B cell (primary cell): ENCODE measurements at regions not wholly inside any gene's neighbourhood (a gene's known extent, or its start where the extent isn't known, plus 50 kb on each side); places are given as distances from the start of the nearest gene placed in this dataset.
A peak's percentile ranks its signal among the peaks of the same experiment; 100 is the strongest.

Source experiments
- ATAC-seq: fragments of 200-7000 bp; cut with Tn5 transposase; one replicate; pipeline ENCODE4 v1.10.0; 2021; ENCODE audit warnings: low read depth, mild to moderate bottlenecking, moderate number of reproducible peaks, moderate library complexity
- CTCF ChIA-PET: fragments of 350-600 bp; sonication (Branson Sonifier 250); formaldehyde crosslinking; loops from one replicate; lab custom pipeline; 2021; ENCODE audit warnings: antibody characterized with exemption, inconsistent platforms; lab: Charles Lee
- POLR2A ChIA-PET: fragments of 350-600 bp; sonication (Branson Sonifier 250); formaldehyde crosslinking; loops from one replicate; lab custom pipeline; 2021; ENCODE audit warnings: antibody characterized with exemption; lab: Charles Lee
- DNase-seq: peaks from one replicate; pipeline ENCODE4 v3.0.0; 2013
- H2AFZ ChIP-seq: 2 replicates; pipeline ENCODE4 v1.6.1; 2012; ENCODE audit warnings: mild to moderate bottlenecking, low read depth, low read length; ENCODE audit not compliant: insufficient read depth, poor library complexity, severe bottlenecking
- H3K27ac ChIP-seq, 2 donors: 1 replicate in 1 of 2; 2 replicates in 1 of 2; pipeline ENCODE4 v1.5.1; 2012 to 2013; ENCODE audit warnings: low read length in 2 of 2, mild to moderate bottlenecking in 2 of 2, moderate library complexity in 1 of 2
- H3K27me3 ChIP-seq, 4 experiments: fragments of 200-600 bp in 1 of 4; sonication (generic) in 1 of 4; replicated peaks in 1 of 4; 1 replicate in 2 of 4; 2 replicates in 2 of 4; pipeline versions ENCODE4 v1.6.1 to v1.7.0; 2013 to 2016; ENCODE audit warnings: low read length in 3 of 4, mild to moderate bottlenecking in 2 of 4, mixed read lengths in 1 of 4, moderate library complexity in 1 of 4; ENCODE audit not compliant: insufficient read depth in 4 of 4, control insufficient read depth in 3 of 4; ENCODE audit errors: control extremely low read depth in 1 of 4
- H3K36me3 ChIP-seq, 2 experiments: replicated peaks in 1 of 2; 1 replicate in 1 of 2; 2 replicates in 1 of 2; pipeline versions ENCODE4 v1.6.1 to v1.7.1; 2013; ENCODE audit warnings: low read length in 1 of 2; ENCODE audit not compliant: insufficient read depth in 2 of 2, control insufficient read depth in 1 of 2; ENCODE audit errors: control extremely low read depth in 1 of 2, extremely low read depth in 1 of 2
- H3K4me1 ChIP-seq, 2 donors: fragments of 200-600 bp in 1 of 2; sonication (generic) in 1 of 2; 1 replicate in 1 of 2; 2 replicates in 1 of 2; pipeline versions ENCODE4 v1.5.1 to v1.6.1; 2013 to 2017; ENCODE audit warnings: low read length in 2 of 2; ENCODE audit not compliant: control insufficient read depth in 2 of 2, insufficient read depth in 2 of 2
- H3K4me2 ChIP-seq: replicated peaks from 2 replicates; pipeline ENCODE3; 2012; ENCODE audit warnings: mild to moderate bottlenecking, low read depth, low read length; ENCODE audit not compliant: poor library complexity, severe bottlenecking
- H3K4me3 ChIP-seq, 5 experiments: fragments of 200-600 bp in 1 of 5; sonication (generic) in 1 of 5; 1 replicate in 3 of 5; 2 replicates in 2 of 5; pipeline versions ENCODE4 v1.5.1 to v1.7.0; 2011 to 2016; ENCODE audit warnings: low read length in 4 of 5, mild to moderate bottlenecking in 4 of 5, low read depth in 2 of 5, control low read depth in 1 of 5, moderate library complexity in 1 of 5; ENCODE audit not compliant: insufficient read depth in 1 of 5; ENCODE audit errors: control extremely low read depth in 1 of 5, extremely low read depth in 1 of 5
- H3K79me2 ChIP-seq: fragments of 200-600 bp; sonication (generic); one replicate; pipeline ENCODE4 v1.6.0; 2016; ENCODE audit warnings: low read length; ENCODE audit not compliant: control insufficient read depth, insufficient read depth
- H3K9ac ChIP-seq: fragments of 200-600 bp; sonication (generic); 2 replicates; pipeline ENCODE4 v1.6.1; 2017; ENCODE audit warnings: mild to moderate bottlenecking, low read length, moderate library complexity
- H3K9me3 ChIP-seq, 3 donors: one replicate each; pipeline versions ENCODE4 v1.6.1 to v1.7.1; 2013; ENCODE audit warnings: low read length in 2 of 3; ENCODE audit not compliant: control insufficient read depth in 2 of 3, insufficient read depth in 1 of 3; ENCODE audit errors: control extremely low read depth in 1 of 3
- H4K20me1 ChIP-seq: 2 replicates; pipeline ENCODE4 v1.6.0; 2012; ENCODE audit warnings: mild to moderate bottlenecking, low read length; ENCODE audit not compliant: insufficient read depth, control insufficient read depth, poor library complexity, severe bottlenecking
- H3K27ac Mint-ChIP-seq: one replicate; pipeline ENCODE4 v1.8.0; 2021; ENCODE audit warnings: mixed read lengths
- H3K27me3 Mint-ChIP-seq: one replicate; pipeline ENCODE4 v1.8.0; 2021; ENCODE audit warnings: mixed read lengths
- H3K4me1 Mint-ChIP-seq: one replicate; pipeline ENCODE4 v1.8.0; 2021; ENCODE audit warnings: mixed read lengths
- H3K4me3 Mint-ChIP-seq: one replicate; pipeline ENCODE4 v1.8.0; 2021; ENCODE audit warnings: mixed read lengths
- H3K9me3 Mint-ChIP-seq: one replicate; pipeline ENCODE4 v1.8.0; 2022; ENCODE audit warnings: mixed read lengths; ENCODE audit not compliant: insufficient read depth
- CTCF ChIP-seq: fragments of 200-600 bp; IDR thresholded peaks from one replicate; pipeline ENCODE4 v1.8.0; 2022; ENCODE audit warnings: antibody characterized with exemption, mild to moderate bottlenecking
- EZH2 ChIP-seq: IDR thresholded peaks from 2 replicates; pipeline ENCODE4 v1.6.1; 2012; ENCODE audit warnings: borderline replicate concordance, low read depth, mild to moderate bottlenecking, moderate library complexity, low read length; ENCODE audit not compliant: insufficient read depth, poor library complexity, severe bottlenecking
- WGBS: methylation state at CpG from one replicate; pipeline ENCODE4 v1.1.5; 2013; ENCODE audit warnings: missing lambda C conversion rate; ENCODE audit not compliant: insufficient coverage; 5-methylcytosine and 5-hydroxymethylcytosine counted together
- intact Hi-C: fragments of 100-400 bp; cut with micrococcal nuclease; formaldehyde crosslinking; loops from one replicate; pipeline ENCODE4 v1.10.0; 2022

- POLR2A ChIA-PET = no interaction called here
- Mint-ChIP-seq H3K27ac (no peak overlapping the region), H3K9me3 (no peaks in the 10 kb centered on the region), H3K4me3 (no peak overlapping the region), H3K27me3 (no peaks in the 10 kb centered on the region), H3K4me1 (peaks cover 10% of the 10 kb centered on the region)
- no peak overlapping the region for H3K4me2 ChIP-seq
- H3K27ac ChIP-seq = no peak overlapping the region
- no peak overlapping the region for H3K9ac ChIP-seq
- CTCF ChIA-PET = no interaction called here
- H2AFZ ChIP-seq = no peak overlapping the region
- no peaks in the 10 kb centered on the region for H3K27me3 ChIP-seq
- TF ChIP-seq CTCF = no peak
- TF ChIP-seq EZH2 = no peak
- H3K36me3 ChIP-seq = peaks cover 0 to 11% of the 10 kb centered on the region in 2 experiments
- intact Hi-C loops = no loop called here
- WGBS = 100% methylated on average over 8 of the region's 8 CpGs
- no peak for DNase-seq
- H4K20me1 ChIP-seq = peaks cover 53% of the 10 kb centered on the region
- peaks cover 33% of the 10 kb centered on the region for H3K79me2 ChIP-seq
- H3K4me3 ChIP-seq = no peak overlapping the region
- H3K9me3 ChIP-seq = no peaks in the 10 kb centered on the region
- H3K4me1 ChIP-seq = no peaks in the 10 kb centered on the region
- no peak for ATAC-seq
Observed at GRCh38 chr12:124436366-124436765, 131.0 kb downstream of the NCOR2 start.

GRCh38 chr12:124435806-124436345 lies 131.5 kb downstream of the NCOR2 start:
- H4K20me1 ChIP-seq = peaks cover 48% of the 10 kb centered on the region
- H2AFZ ChIP-seq = no peak overlapping the region
- H3K27ac Mint-ChIP-seq = peak overlapping the region; percentile 22
- intact Hi-C loops = no loop called here
- CTCF ChIA-PET = no interaction called here
- H3K4me3 ChIP-seq = no peak overlapping the region
- no peak for DNase-seq
- peaks cover 0 to 7% of the 10 kb centered on the region in 2 experiments for H3K36me3 ChIP-seq
- no peak overlapping the region for H3K27ac ChIP-seq
- no peaks in the 10 kb centered on the region for H3K9me3 Mint-ChIP-seq
- peaks cover 33% of the 10 kb centered on the region for H3K79me2 ChIP-seq
- no peaks in the 10 kb centered on the region for H3K4me1 ChIP-seq
- H3K27me3 Mint-ChIP-seq = no peaks in the 10 kb centered on the region
- no peak overlapping the region for H3K4me2 ChIP-seq
- H3K4me1 Mint-ChIP-seq = peaks cover 10% of the 10 kb centered on the region
- no peak for ATAC-seq
- no peaks in the 10 kb centered on the region for H3K27me3 ChIP-seq
- H3K9ac ChIP-seq = no peak overlapping the region
- H3K4me3 Mint-ChIP-seq = no peak overlapping the region
- POLR2A ChIA-PET = no interaction called here
- no peaks in the 10 kb centered on the region for H3K9me3 ChIP-seq
- whole genome bisulfite sequencing = 99% methylated on average over 13 of the region's 16 CpGs
- TF ChIP-seq CTCF (no peak), EZH2 (no peak)
